ENCODE measurements at regions not wholly inside any gene's neighbourhood (a gene's known extent, or its start where the extent isn't known, plus 50 kb on each side); places are given as distances from the start of the nearest gene placed in this dataset.

GRCh38 chr18:43601432-43601831, 324.1 kb upstream of the SYT4 start:
- Mint-ChIP-seq H3K36me3 (ENCODE audit: low read depth, unreplicated experiment) (no peaks in the 10 kb centered on the region), H3K9me3 (ENCODE audit: unreplicated experiment) (no peaks in the 10 kb centered on the region), H3K4me1 (ENCODE audit: low read depth, unreplicated experiment) (no peaks in the 10 kb centered on the region), H3K27ac (ENCODE audit: unreplicated experiment) (no peak overlapping the region), H3K27me3 (ENCODE audit: low read depth, unreplicated experiment) (no peaks in the 10 kb centered on the region), H3K4me3 (ENCODE audit: unreplicated experiment) (no peak overlapping the region)
- Histone ChIP-seq H3K27me3 (ENCODE audit: insufficient read depth, low read length) (no peaks in the 10 kb centered on the region), H3K4me3 (ENCODE audit: insufficient read depth, low read depth, low read length) (no peak overlapping the region), H3K27ac (ENCODE audit: low read depth, low read length) (no peak overlapping the region), H3K79me2 (ENCODE audit: insufficient read depth, low read length) (no peaks in the 10 kb centered on the region), H2AFZ (ENCODE audit: low read depth, low read length) (no peak overlapping the region), H4K20me1 (ENCODE audit: insufficient read depth, low read length) (no peaks in the 10 kb centered on the region), H3K36me3 (ENCODE audit: insufficient read depth, low read length) (no peaks in the 10 kb centered on the region), H3K9me3 (ENCODE audit: insufficient read depth, low read depth, low read length) (peaks cover 2% of the 10 kb centered on the region), H3K4me2 (ENCODE audit: low read length) (no peak overlapping the region), H3K9ac (ENCODE audit: low read length) (no peak overlapping the region), H3K4me1 (ENCODE audit: insufficient read depth, low read length) (no peaks in the 10 kb centered on the region)
- no peak for TF ChIP-seq CTCF (IDR thresholded peaks at IDR 0.05; ENCODE audit: insufficient read depth, low read depth, low read length)
- TF ChIP-seq EZH2 (IDR thresholded peaks at IDR 0.05; ENCODE audit: insufficient read depth, low read length) = no peak
- DNase-seq (ENCODE audit: low read depth) = no peak
- FAIRE-seq = no peak

- no peaks in the 10 kb centered on the region for H3K36me3 ChIP-seq (ENCODE audit: insufficient read depth, low read length)
- H3K4me3 ChIP-seq (ENCODE audit: insufficient read depth, low read depth, low read length) = no peak overlapping the region
- Mint-ChIP-seq H3K36me3 (ENCODE audit: low read depth, unreplicated experiment) (no peaks in the 10 kb centered on the region), H3K4me3 (ENCODE audit: unreplicated experiment) (no peak overlapping the region), H3K27ac (ENCODE audit: unreplicated experiment) (no peak overlapping the region), H3K9me3 (ENCODE audit: unreplicated experiment) (no peaks in the 10 kb centered on the region), H3K4me1 (ENCODE audit: low read depth, unreplicated experiment) (no peaks in the 10 kb centered on the region), H3K27me3 (ENCODE audit: low read depth, unreplicated experiment) (no peaks in the 10 kb centered on the region)
- H3K9me3 ChIP-seq (ENCODE audit: insufficient read depth, low read depth, low read length) = peaks cover 5% of the 10 kb centered on the region
- no peak for TF ChIP-seq EZH2 (IDR thresholded peaks at IDR 0.05; ENCODE audit: insufficient read depth, low read length)
- no peak for TF ChIP-seq CTCF (IDR thresholded peaks at IDR 0.05; ENCODE audit: insufficient read depth, low read depth, low read length)
- no peak overlapping the region for H3K9ac ChIP-seq (ENCODE audit: low read length)
- FAIRE-seq = no peak
- no peaks in the 10 kb centered on the region for H3K4me1 ChIP-seq (ENCODE audit: insufficient read depth, low read length)
- no peaks in the 10 kb centered on the region for H3K27me3 ChIP-seq (ENCODE audit: insufficient read depth, low read length)
- DNase-seq (ENCODE audit: low read depth) = no peak
- H2AFZ ChIP-seq (ENCODE audit: low read depth, low read length) = no peak overlapping the region
- no peak overlapping the region for H3K4me2 ChIP-seq (ENCODE audit: low read length)
- H3K79me2 ChIP-seq (ENCODE audit: insufficient read depth, low read length) = no peaks in the 10 kb centered on the region
- no peak overlapping the region for H3K27ac ChIP-seq (ENCODE audit: low read depth, low read length)
- H4K20me1 ChIP-seq (ENCODE audit: insufficient read depth, low read length) = no peaks in the 10 kb centered on the region
These were observed 327.9 kb upstream of the SYT4 start for GRCh38 chr18:43605224-43605623.

- FAIRE-seq (no peak), DNase-seq (ENCODE audit: low read depth) (no peak)
- Histone ChIP-seq H3K4me2 (ENCODE audit: low read length) (no peak overlapping the region), H2AFZ (ENCODE audit: low read depth, low read length) (no peak overlapping the region), H3K27me3 (ENCODE audit: insufficient read depth, low read length) (no peaks in the 10 kb centered on the region), H3K27ac (ENCODE audit: low read depth, low read length) (no peak overlapping the region), H3K4me1 (ENCODE audit: insufficient read depth, low read length) (no peaks in the 10 kb centered on the region), H3K9me3 (ENCODE audit: insufficient read depth, low read depth, low read length) (peaks cover 5% of the 10 kb centered on the region), H3K36me3 (ENCODE audit: insufficient read depth, low read length) (no peaks in the 10 kb centered on the region), H4K20me1 (ENCODE audit: insufficient read depth, low read length) (no peaks in the 10 kb centered on the region), H3K9ac (ENCODE audit: low read length) (no peak overlapping the region), H3K4me3 (ENCODE audit: insufficient read depth, low read depth, low read length) (no peak overlapping the region), H3K79me2 (ENCODE audit: insufficient read depth, low read length) (no peaks in the 10 kb centered on the region)
- Mint-ChIP-seq H3K9me3 (ENCODE audit: unreplicated experiment) (no peaks in the 10 kb centered on the region), H3K27ac (ENCODE audit: unreplicated experiment) (no peak overlapping the region), H3K36me3 (ENCODE audit: low read depth, unreplicated experiment) (no peaks in the 10 kb centered on the region), H3K4me1 (ENCODE audit: low read depth, unreplicated experiment) (no peaks in the 10 kb centered on the region), H3K4me3 (ENCODE audit: unreplicated experiment) (no peak overlapping the region), H3K27me3 (ENCODE audit: low read depth, unreplicated experiment) (no peaks in the 10 kb centered on the region)
- TF ChIP-seq EZH2 (IDR thresholded peaks at IDR 0.05; ENCODE audit: insufficient read depth, low read length) (no peak), CTCF (IDR thresholded peaks at IDR 0.05; ENCODE audit: insufficient read depth, low read depth, low read length) (no peak)
These were observed 329.5 kb upstream of the SYT4 start for GRCh38 chr18:43606795-43607194.
